ENCODE measurements at regions not wholly inside any gene's neighbourhood (a gene's known extent, or its start where the extent isn't known, plus 50 kb on each side); places are given as distances from the start of the nearest gene placed in this dataset.
A peak's percentile ranks its signal among the peaks of the same experiment; 100 is the strongest.

DNA sequence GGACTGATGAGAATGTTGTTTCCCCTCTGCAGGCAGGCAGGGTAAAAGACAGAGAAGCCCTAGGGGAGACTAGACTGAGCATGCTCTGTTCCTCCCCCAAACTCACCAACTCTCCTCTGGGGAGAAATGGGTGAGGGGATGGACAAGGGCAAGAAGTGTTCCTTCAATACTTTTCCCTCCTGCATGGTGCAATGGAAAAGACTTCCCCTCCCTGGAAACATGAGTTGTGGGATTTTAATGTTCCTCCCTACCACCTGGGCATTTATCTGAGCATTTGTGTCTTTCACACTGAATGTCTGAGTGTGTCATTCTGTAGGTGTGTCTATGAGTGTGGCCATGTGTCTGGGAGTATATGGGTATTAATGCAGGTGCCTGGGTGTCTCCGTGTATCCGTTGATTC is 275.7 kb downstream of the C1orf94 start:
- no peak for DNase-seq (ENCODE audit: low read depth in 1 of 2, low spot score in 1 of 2)
- Histone ChIP-seq H3K27ac (no peak overlapping the region), H3K27me3 (no peaks in the 10 kb centered on the region), H3K36me3 (no peaks in the 10 kb centered on the region), H3K4me3 (no peak overlapping the region), H3K4me1 (ENCODE audit: low read depth) (no peaks in the 10 kb centered on the region), H3K9me3 (ENCODE audit: low read depth) (no peaks in the 10 kb centered on the region)
- TF ChIP-seq, protein P1, sequence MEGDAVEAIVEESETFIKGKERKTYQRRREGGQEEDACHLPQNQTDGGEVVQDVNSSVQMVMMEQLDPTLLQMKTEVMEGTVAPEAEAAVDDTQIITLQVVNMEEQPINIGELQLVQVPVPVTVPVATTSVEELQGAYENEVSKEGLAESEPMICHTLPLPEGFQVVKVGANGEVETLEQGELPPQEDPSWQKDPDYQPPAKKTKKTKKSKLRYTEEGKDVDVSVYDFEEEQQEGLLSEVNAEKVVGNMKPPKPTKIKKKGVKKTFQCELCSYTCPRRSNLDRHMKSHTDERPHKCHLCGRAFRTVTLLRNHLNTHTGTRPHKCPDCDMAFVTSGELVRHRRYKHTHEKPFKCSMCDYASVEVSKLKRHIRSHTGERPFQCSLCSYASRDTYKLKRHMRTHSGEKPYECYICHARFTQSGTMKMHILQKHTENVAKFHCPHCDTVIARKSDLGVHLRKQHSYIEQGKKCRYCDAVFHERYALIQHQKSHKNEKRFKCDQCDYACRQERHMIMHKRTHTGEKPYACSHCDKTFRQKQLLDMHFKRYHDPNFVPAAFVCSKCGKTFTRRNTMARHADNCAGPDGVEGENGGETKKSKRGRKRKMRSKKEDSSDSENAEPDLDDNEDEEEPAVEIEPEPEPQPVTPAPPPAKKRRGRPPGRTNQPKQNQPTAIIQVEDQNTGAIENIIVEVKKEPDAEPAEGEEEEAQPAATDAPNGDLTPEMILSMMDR (IDR thresholded peaks at IDR 0.05; ENCODE audit: low read depth, low read length) = no peak

- H3K27me3 ChIP-seq = no peaks in the 10 kb centered on the region
- TF ChIP-seq, protein P1 (IDR thresholded peaks at IDR 0.05; ENCODE audit: low read depth, low read length) = no peak
- H3K4me3 ChIP-seq = no peak overlapping the region
- no peaks in the 10 kb centered on the region for H3K36me3 ChIP-seq
- H3K9me3 ChIP-seq (ENCODE audit: low read depth) = no peaks in the 10 kb centered on the region
- no peak for DNase-seq (ENCODE audit: low read depth in 1 of 2, low spot score in 1 of 2)
- no peak overlapping the region for H3K27ac ChIP-seq
- no peaks in the 10 kb centered on the region for H3K4me1 ChIP-seq (ENCODE audit: low read depth)
Observed at GRCh38 chr1:34455121-34455520, 278.4 kb downstream of the C1orf94 start.

GRCh38 chr1:34460193-34460592 is 283.5 kb downstream of the C1orf94 start:
- Histone ChIP-seq H3K27me3 (no peaks in the 10 kb centered on the region), H3K36me3 (no peaks in the 10 kb centered on the region), H3K4me1 (ENCODE audit: low read depth) (no peaks in the 10 kb centered on the region), H3K4me3 (no peak overlapping the region), H3K27ac (no peak overlapping the region), H3K9me3 (ENCODE audit: low read depth) (no peaks in the 10 kb centered on the region)
- peak; percentile 12 to 35 for DNase-seq (ENCODE audit: low read depth in 1 of 2, low spot score in 1 of 2)
- TF ChIP-seq, protein P1 (IDR thresholded peaks at IDR 0.05; ENCODE audit: low read depth, low read length) = peak; percentile 30

- DNase-seq (ENCODE audit: low read depth in 1 of 2, low spot score in 1 of 2) = no peak
- Histone ChIP-seq H3K4me3 (no peak overlapping the region), H3K27ac (no peak overlapping the region), H3K9me3 (ENCODE audit: low read depth) (no peaks in the 10 kb centered on the region), H3K4me1 (ENCODE audit: low read depth) (no peaks in the 10 kb centered on the region), H3K27me3 (peaks cover 5% of the 10 kb centered on the region), H3K36me3 (no peaks in the 10 kb centered on the region)
- TF ChIP-seq, protein P1 (IDR thresholded peaks at IDR 0.05; ENCODE audit: low read depth, low read length) = no peak
Observed at GRCh38 chr1:34470401-34470800, 284.4 kb upstream of the GJB5 start.

- Histone ChIP-seq H3K27ac (no peak overlapping the region), H3K27me3 (peaks cover 4% of the 10 kb centered on the region), H3K36me3 (no peaks in the 10 kb centered on the region), H3K4me1 (ENCODE audit: low read depth) (no peaks in the 10 kb centered on the region), H3K4me3 (no peak overlapping the region), H3K9me3 (ENCODE audit: low read depth) (no peaks in the 10 kb centered on the region)
- TF ChIP-seq, protein P1 (IDR thresholded peaks at IDR 0.05; ENCODE audit: low read depth, low read length) = no peak
- no peak for DNase-seq (ENCODE audit: low read depth in 1 of 2, low spot score in 1 of 2)
Observed at GRCh38 chr1:34474566-34474965, 280.3 kb upstream of the GJB5 start.

GRCh38 chr1:34476371-34476770 is 278.5 kb upstream of the GJB5 start:
- no peak for DNase-seq (ENCODE audit: low read depth in 1 of 2, low spot score in 1 of 2)
- Histone ChIP-seq H3K36me3 (no peaks in the 10 kb centered on the region), H3K4me1 (ENCODE audit: low read depth) (no peaks in the 10 kb centered on the region), H3K9me3 (ENCODE audit: low read depth) (no peaks in the 10 kb centered on the region), H3K27me3 (no peaks in the 10 kb centered on the region), H3K4me3 (no peak overlapping the region), H3K27ac (no peak overlapping the region)
- TF ChIP-seq, protein P1 (IDR thresholded peaks at IDR 0.05; ENCODE audit: low read depth, low read length) = no peak
